ENCODE measurements at regions not wholly inside any gene's neighbourhood (a gene's known extent, or its start where the extent isn't known, plus 50 kb on each side); places are given as distances from the start of the nearest gene placed in this dataset.

- Histone ChIP-seq H3K4me3 (replicated peaks; ENCODE audit: insufficient read depth, low read length) (no peak overlapping the region), H3K27ac (replicated peaks) (no peak overlapping the region), H3K27me3 (ENCODE audit: insufficient read depth, poor library complexity, severe bottlenecking) (no peaks in the 10 kb centered on the region)
- DNase-seq (ENCODE audit: low read depth in 1 of 2, low spot score in 1 of 2): no peak
- TF ChIP-seq CTCF (IDR thresholded peaks at IDR 0.05; ENCODE audit: insufficient read depth, low read length) (no peak), SPI1 (IDR thresholded peaks at IDR 0.05; ENCODE audit: borderline replicate concordance, low read depth) (no peak), POLR2AphosphoS5 (IDR thresholded peaks at IDR 0.05; ENCODE audit: low read depth) (no peak), GABPA (IDR thresholded peaks at IDR 0.05; ENCODE audit: low read depth) (no peak), REST (IDR thresholded peaks at IDR 0.05; ENCODE audit: insufficient replicate concordance, low read depth) (no peak)
Measured at GRCh38 chr12:107474639-107475539, 210.7 kb upstream of the PWP1 start.

GRCh38 chr12:107475900-107476299 is 209.7 kb upstream of the PWP1 start:
- Histone ChIP-seq H3K4me3 (replicated peaks; ENCODE audit: insufficient read depth, low read length) (no peak overlapping the region), H3K27ac (replicated peaks) (no peak overlapping the region), H3K27me3 (ENCODE audit: insufficient read depth, poor library complexity, severe bottlenecking) (no peaks in the 10 kb centered on the region)
- no peak for TF ChIP-seq GABPA (IDR thresholded peaks at IDR 0.05; ENCODE audit: low read depth)
- TF ChIP-seq SPI1 (IDR thresholded peaks at IDR 0.05; ENCODE audit: borderline replicate concordance, low read depth): no peak
- no peak for TF ChIP-seq REST (IDR thresholded peaks at IDR 0.05; ENCODE audit: insufficient replicate concordance, low read depth)
- TF ChIP-seq POLR2AphosphoS5 (IDR thresholded peaks at IDR 0.05; ENCODE audit: low read depth): no peak
- TF ChIP-seq CTCF (IDR thresholded peaks at IDR 0.05; ENCODE audit: insufficient read depth, low read length): no peak
- no peak for DNase-seq (ENCODE audit: low read depth in 1 of 2, low spot score in 1 of 2)

- DNase-seq (ENCODE audit: low read depth in 1 of 2, low spot score in 1 of 2): no peak
- H3K27me3 ChIP-seq (ENCODE audit: insufficient read depth, poor library complexity, severe bottlenecking): no peaks in the 10 kb centered on the region
- TF ChIP-seq SPI1 (IDR thresholded peaks at IDR 0.05; ENCODE audit: borderline replicate concordance, low read depth): no peak
- TF ChIP-seq POLR2AphosphoS5 (IDR thresholded peaks at IDR 0.05; ENCODE audit: low read depth): no peak
- TF ChIP-seq REST (IDR thresholded peaks at IDR 0.05; ENCODE audit: insufficient replicate concordance, low read depth): no peak
- no peak for TF ChIP-seq GABPA (IDR thresholded peaks at IDR 0.05; ENCODE audit: low read depth)
- TF ChIP-seq CTCF (IDR thresholded peaks at IDR 0.05; ENCODE audit: insufficient read depth, low read length): no peak
- no peak overlapping the region for H3K4me3 ChIP-seq (replicated peaks; ENCODE audit: insufficient read depth, low read length)
- no peak overlapping the region for H3K27ac ChIP-seq (replicated peaks)
Measured at GRCh38 chr12:107477018-107477417, 208.6 kb upstream of the PWP1 start.

Measured in HL-60 (cell line).